ENCODE measurements at regions not wholly inside any gene's neighbourhood (a gene's known extent, or its start where the extent isn't known, plus 50 kb on each side); places are given as distances from the start of the nearest gene placed in this dataset.

DNA sequence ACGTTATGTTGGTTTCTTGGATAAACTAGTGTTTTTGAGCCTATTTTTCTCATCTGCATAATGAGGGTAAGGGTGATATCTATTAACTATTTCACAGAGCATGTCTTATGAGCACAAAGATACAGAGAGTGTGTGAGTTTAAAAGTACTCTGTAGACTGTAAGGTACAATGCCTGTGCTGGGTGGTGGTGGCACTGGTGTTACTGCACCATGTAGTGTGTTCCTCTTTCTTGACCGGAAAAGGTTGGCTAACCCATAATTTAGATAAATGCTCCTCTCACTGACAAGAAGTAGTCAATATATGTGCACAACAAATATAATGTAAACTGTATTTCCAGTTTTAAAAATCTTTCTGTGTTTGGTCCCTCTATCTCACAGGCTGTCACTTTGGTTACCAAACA, 116.2 kb upstream of the MMS22L start:
- TF ChIP-seq POLR2AphosphoS5 (IDR thresholded peaks at IDR 0.05) (no peak), POLR2A (IDR thresholded peaks at IDR 0.05) (no peak)
